B cell (primary cell): ENCODE measurements at regions not wholly inside any gene's neighbourhood (a gene's known extent, or its start where the extent isn't known, plus 50 kb on each side); places are given as distances from the start of the nearest gene placed in this dataset.

Experiments
- ATAC-seq: fragments of 200-7000 bp; cut with Tn5 transposase; one replicate; pipeline ENCODE4 v1.10.0; 2021; ENCODE audit warnings: low read depth, mild to moderate bottlenecking, moderate number of reproducible peaks, moderate library complexity
- CTCF ChIA-PET: fragments of 350-600 bp; sonication (Branson Sonifier 250); formaldehyde crosslinking; loops from one replicate; lab custom pipeline; 2021; ENCODE audit warnings: antibody characterized with exemption, inconsistent platforms; lab: Charles Lee
- POLR2A ChIA-PET: fragments of 350-600 bp; sonication (Branson Sonifier 250); formaldehyde crosslinking; loops from one replicate; lab custom pipeline; 2021; ENCODE audit warnings: antibody characterized with exemption; lab: Charles Lee
- DNase-seq: peaks from one replicate; pipeline ENCODE4 v3.0.0; 2013
- H2AFZ ChIP-seq: 2 replicates; pipeline ENCODE4 v1.6.1; 2012; ENCODE audit warnings: mild to moderate bottlenecking, low read depth, low read length; ENCODE audit not compliant: insufficient read depth, poor library complexity, severe bottlenecking
- H3K27ac ChIP-seq, 2 donors: 1 replicate in 1 of 2; 2 replicates in 1 of 2; pipeline ENCODE4 v1.5.1; 2012 to 2013; ENCODE audit warnings: low read length in 2 of 2, mild to moderate bottlenecking in 2 of 2, moderate library complexity in 1 of 2
- H3K27me3 ChIP-seq, 4 experiments: fragments of 200-600 bp in 1 of 4; sonication (generic) in 1 of 4; replicated peaks in 1 of 4; 1 replicate in 2 of 4; 2 replicates in 2 of 4; pipeline versions ENCODE4 v1.6.1 to v1.7.0; 2013 to 2016; ENCODE audit warnings: low read length in 3 of 4, mild to moderate bottlenecking in 2 of 4, mixed read lengths in 1 of 4, moderate library complexity in 1 of 4; ENCODE audit not compliant: insufficient read depth in 4 of 4, control insufficient read depth in 3 of 4; ENCODE audit errors: control extremely low read depth in 1 of 4
- H3K36me3 ChIP-seq, 2 experiments: replicated peaks in 1 of 2; 1 replicate in 1 of 2; 2 replicates in 1 of 2; pipeline versions ENCODE4 v1.6.1 to v1.7.1; 2013; ENCODE audit warnings: low read length in 1 of 2; ENCODE audit not compliant: insufficient read depth in 2 of 2, control insufficient read depth in 1 of 2; ENCODE audit errors: control extremely low read depth in 1 of 2, extremely low read depth in 1 of 2
- H3K4me1 ChIP-seq, 2 donors: fragments of 200-600 bp in 1 of 2; sonication (generic) in 1 of 2; 1 replicate in 1 of 2; 2 replicates in 1 of 2; pipeline versions ENCODE4 v1.5.1 to v1.6.1; 2013 to 2017; ENCODE audit warnings: low read length in 2 of 2; ENCODE audit not compliant: control insufficient read depth in 2 of 2, insufficient read depth in 2 of 2
- H3K4me2 ChIP-seq: replicated peaks from 2 replicates; pipeline ENCODE3; 2012; ENCODE audit warnings: mild to moderate bottlenecking, low read depth, low read length; ENCODE audit not compliant: poor library complexity, severe bottlenecking
- H3K4me3 ChIP-seq, 5 experiments: fragments of 200-600 bp in 1 of 5; sonication (generic) in 1 of 5; 1 replicate in 3 of 5; 2 replicates in 2 of 5; pipeline versions ENCODE4 v1.5.1 to v1.7.0; 2011 to 2016; ENCODE audit warnings: low read length in 4 of 5, mild to moderate bottlenecking in 4 of 5, low read depth in 2 of 5, control low read depth in 1 of 5, moderate library complexity in 1 of 5; ENCODE audit not compliant: insufficient read depth in 1 of 5; ENCODE audit errors: control extremely low read depth in 1 of 5, extremely low read depth in 1 of 5
- H3K79me2 ChIP-seq: fragments of 200-600 bp; sonication (generic); one replicate; pipeline ENCODE4 v1.6.0; 2016; ENCODE audit warnings: low read length; ENCODE audit not compliant: control insufficient read depth, insufficient read depth
- H3K9ac ChIP-seq: fragments of 200-600 bp; sonication (generic); 2 replicates; pipeline ENCODE4 v1.6.1; 2017; ENCODE audit warnings: mild to moderate bottlenecking, low read length, moderate library complexity
- H3K9me3 ChIP-seq, 3 donors: one replicate each; pipeline versions ENCODE4 v1.6.1 to v1.7.1; 2013; ENCODE audit warnings: low read length in 2 of 3; ENCODE audit not compliant: control insufficient read depth in 2 of 3, insufficient read depth in 1 of 3; ENCODE audit errors: control extremely low read depth in 1 of 3
- H4K20me1 ChIP-seq: 2 replicates; pipeline ENCODE4 v1.6.0; 2012; ENCODE audit warnings: mild to moderate bottlenecking, low read length; ENCODE audit not compliant: insufficient read depth, control insufficient read depth, poor library complexity, severe bottlenecking
- H3K27ac Mint-ChIP-seq: one replicate; pipeline ENCODE4 v1.8.0; 2021; ENCODE audit warnings: mixed read lengths
- H3K27me3 Mint-ChIP-seq: one replicate; pipeline ENCODE4 v1.8.0; 2021; ENCODE audit warnings: mixed read lengths
- H3K4me1 Mint-ChIP-seq: one replicate; pipeline ENCODE4 v1.8.0; 2021; ENCODE audit warnings: mixed read lengths
- H3K4me3 Mint-ChIP-seq: one replicate; pipeline ENCODE4 v1.8.0; 2021; ENCODE audit warnings: mixed read lengths
- H3K9me3 Mint-ChIP-seq: one replicate; pipeline ENCODE4 v1.8.0; 2022; ENCODE audit warnings: mixed read lengths; ENCODE audit not compliant: insufficient read depth
- CTCF ChIP-seq: fragments of 200-600 bp; IDR thresholded peaks from one replicate; pipeline ENCODE4 v1.8.0; 2022; ENCODE audit warnings: antibody characterized with exemption, mild to moderate bottlenecking
- EZH2 ChIP-seq: IDR thresholded peaks from 2 replicates; pipeline ENCODE4 v1.6.1; 2012; ENCODE audit warnings: borderline replicate concordance, low read depth, mild to moderate bottlenecking, moderate library complexity, low read length; ENCODE audit not compliant: insufficient read depth, poor library complexity, severe bottlenecking
- WGBS: methylation state at CpG from one replicate; pipeline ENCODE4 v1.1.5; 2013; ENCODE audit warnings: missing lambda C conversion rate; ENCODE audit not compliant: insufficient coverage; 5-methylcytosine and 5-hydroxymethylcytosine counted together
- intact Hi-C: fragments of 100-400 bp; cut with micrococcal nuclease; formaldehyde crosslinking; loops from one replicate; pipeline ENCODE4 v1.10.0; 2022

GRCh38 chr10:52567247-52567580 is 205.4 kb downstream of the MBL2 start:
- no peak for DNase-seq
- Mint-ChIP-seq H3K27ac (no peak overlapping the region), H3K4me3 (no peak overlapping the region), H3K9me3 (no peaks in the 10 kb centered on the region), H3K27me3 (no peaks in the 10 kb centered on the region), H3K4me1 (no peaks in the 10 kb centered on the region)
- H3K4me3 ChIP-seq, result no peak overlapping the region
- no peaks in the 10 kb centered on the region for H3K79me2 ChIP-seq
- H2AFZ ChIP-seq, result no peak overlapping the region
- intact Hi-C loops, result no loop called here
- ATAC-seq, result no peak
- no peak overlapping the region for H3K4me2 ChIP-seq
- TF ChIP-seq EZH2 (no peak), CTCF (no peak)
- H3K27ac ChIP-seq, result no peak overlapping the region
- H4K20me1 ChIP-seq, result no peaks in the 10 kb centered on the region
- POLR2A ChIA-PET, result no interaction called here
- H3K36me3 ChIP-seq, result no peaks in the 10 kb centered on the region
- no peaks in the 10 kb centered on the region for H3K27me3 ChIP-seq
- no CpG with 5 or more reads among the region's 3 CpGs for WGBS
- H3K9me3 ChIP-seq, result no peaks in the 10 kb centered on the region
- no peaks in the 10 kb centered on the region for H3K4me1 ChIP-seq
- no peak overlapping the region for H3K9ac ChIP-seq
- CTCF ChIA-PET, result interaction anchor here (0.7 to 1.0 kb wide), 2 partner anchors 47 to 259 kb away, joined by 4 to 5 read pairs; no protein-coding TSS in a partner anchor

- no peaks in the 10 kb centered on the region for H3K27me3 ChIP-seq
- no peaks in the 10 kb centered on the region for H3K27me3 Mint-ChIP-seq
- WGBS, result no CpG with 5 or more reads among the region's 2 CpGs
These were observed 204.3 kb downstream of the MBL2 start for GRCh38 chr10:52568309-52568708.

More at GRCh38 chr10:52568309-52568708, 204.3 kb downstream of the MBL2 start:
- no peak overlapping the region for H3K4me3 Mint-ChIP-seq
- Histone ChIP-seq H4K20me1 (no peaks in the 10 kb centered on the region), H2AFZ (no peak overlapping the region), H3K36me3 (no peaks in the 10 kb centered on the region), H3K27ac (no peak overlapping the region), H3K4me2 (no peak overlapping the region), H3K9me3 (no peaks in the 10 kb centered on the region), H3K9ac (no peak overlapping the region), H3K79me2 (no peaks in the 10 kb centered on the region), H3K4me3 (no peak overlapping the region), H3K4me1 (no peaks in the 10 kb centered on the region)
- no peaks in the 10 kb centered on the region for H3K9me3 Mint-ChIP-seq
- ChIA-PET POLR2A (no interaction called here), CTCF (no interaction called here)
- TF ChIP-seq EZH2 (no peak), CTCF (no peak)
- DNase-seq (no peak), ATAC-seq (no peak)
- no peaks in the 10 kb centered on the region for H3K4me1 Mint-ChIP-seq
- intact Hi-C loops, result no loop called here
- no peak overlapping the region for H3K27ac Mint-ChIP-seq
